ENCODE measurements at regions not wholly inside any gene's neighbourhood (a gene's known extent, or its start where the extent isn't known, plus 50 kb on each side); places are given as distances from the start of the nearest gene placed in this dataset.

GRCh38 chr5:146944764-146945616, 66.4 kb upstream of the PPP2R2B start:
- TF ChIP-seq, protein P1, sequence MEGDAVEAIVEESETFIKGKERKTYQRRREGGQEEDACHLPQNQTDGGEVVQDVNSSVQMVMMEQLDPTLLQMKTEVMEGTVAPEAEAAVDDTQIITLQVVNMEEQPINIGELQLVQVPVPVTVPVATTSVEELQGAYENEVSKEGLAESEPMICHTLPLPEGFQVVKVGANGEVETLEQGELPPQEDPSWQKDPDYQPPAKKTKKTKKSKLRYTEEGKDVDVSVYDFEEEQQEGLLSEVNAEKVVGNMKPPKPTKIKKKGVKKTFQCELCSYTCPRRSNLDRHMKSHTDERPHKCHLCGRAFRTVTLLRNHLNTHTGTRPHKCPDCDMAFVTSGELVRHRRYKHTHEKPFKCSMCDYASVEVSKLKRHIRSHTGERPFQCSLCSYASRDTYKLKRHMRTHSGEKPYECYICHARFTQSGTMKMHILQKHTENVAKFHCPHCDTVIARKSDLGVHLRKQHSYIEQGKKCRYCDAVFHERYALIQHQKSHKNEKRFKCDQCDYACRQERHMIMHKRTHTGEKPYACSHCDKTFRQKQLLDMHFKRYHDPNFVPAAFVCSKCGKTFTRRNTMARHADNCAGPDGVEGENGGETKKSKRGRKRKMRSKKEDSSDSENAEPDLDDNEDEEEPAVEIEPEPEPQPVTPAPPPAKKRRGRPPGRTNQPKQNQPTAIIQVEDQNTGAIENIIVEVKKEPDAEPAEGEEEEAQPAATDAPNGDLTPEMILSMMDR (optimal IDR thresholded peaks at IDR 0.05 in 1 of 3, IDR thresholded peaks at IDR 0.05 in 1 of 3, conservative IDR thresholded peaks at IDR 0.05 in 1 of 3; ENCODE audit: extremely low read depth in 1 of 3, insufficient read depth in 2 of 3, low read length in 3 of 3) = no peak
- TF ChIP-seq EZH2 (IDR thresholded peaks at IDR 0.05; ENCODE audit: low read length) = no peak
